Chondrocyte (in vitro differentiated cells): ENCODE measurements at regions not wholly inside any gene's neighbourhood (a gene's known extent, or its start where the extent isn't known, plus 50 kb on each side); places are given as distances from the start of the nearest gene placed in this dataset.

ENCODE experiments used
- DNase-seq: peaks from one replicate; pipeline ENCODE4 v3.0.0; 2021; ENCODE audit warnings: mixed read lengths, low spot score
- H3K27ac Mint-ChIP-seq: one replicate; pipeline ENCODE4 v1.8.0; 2021; ENCODE audit warnings: mild to moderate bottlenecking, moderate library complexity, mixed read lengths; ENCODE audit not compliant: unreplicated experiment
- H3K27me3 Mint-ChIP-seq: 2 replicates; pipeline ENCODE4 v1.8.0; 2021; ENCODE audit warnings: low read depth, mixed read lengths
- H3K36me3 Mint-ChIP-seq: 2 replicates; pipeline ENCODE4 v1.8.0; 2021; ENCODE audit warnings: low read depth, mixed read lengths
- H3K4me1 Mint-ChIP-seq: 2 replicates; pipeline ENCODE4 v1.8.0; 2021; ENCODE audit warnings: low read depth, mild to moderate bottlenecking, mixed read lengths
- H3K4me3 Mint-ChIP-seq: one replicate; pipeline ENCODE4 v1.8.0; 2021; ENCODE audit warnings: mild to moderate bottlenecking, moderate library complexity, mixed read lengths; ENCODE audit not compliant: unreplicated experiment
- H3K9me3 Mint-ChIP-seq: 2 replicates; pipeline ENCODE4 v1.8.0; 2021; ENCODE audit warnings: low read depth, mixed read lengths
- CTCF ChIP-seq: fragments of 200-600 bp; sonication (generic); IDR thresholded peaks from 2 replicates; pipeline ENCODE4 v1.5.0; 2021; ENCODE audit warnings: antibody characterized with exemption, mild to moderate bottlenecking, moderate library complexity

DNA sequence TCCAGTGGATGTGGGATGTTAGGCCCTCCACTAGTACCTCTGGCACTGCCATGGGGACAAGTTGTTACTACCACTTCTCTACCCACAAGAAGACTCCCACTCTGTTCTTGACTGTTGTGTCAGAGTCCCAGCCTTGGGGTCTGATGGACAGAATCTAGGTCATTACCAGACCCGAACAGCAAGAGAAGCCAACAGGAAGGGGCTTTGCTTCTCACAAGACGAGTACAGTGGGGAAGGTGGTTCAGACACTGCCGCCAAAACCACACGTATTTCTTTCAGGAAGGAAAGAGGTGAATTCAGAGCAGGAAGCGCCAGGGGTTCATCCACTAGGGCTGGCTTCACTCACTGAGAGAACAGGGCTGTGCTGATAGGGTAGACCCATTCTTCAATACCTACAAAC is 161.3 kb upstream of the KIT start:
- TF ChIP-seq CTCF, result no peak
- Mint-ChIP-seq H3K9me3 (no peaks in the 10 kb centered on the region), H3K4me3 (no peak overlapping the region), H3K4me1 (peaks cover 48% of the 10 kb centered on the region), H3K27me3 (no peaks in the 10 kb centered on the region), H3K27ac (no peak overlapping the region), H3K36me3 (no peaks in the 10 kb centered on the region)
- no peak for DNase-seq

DNA sequence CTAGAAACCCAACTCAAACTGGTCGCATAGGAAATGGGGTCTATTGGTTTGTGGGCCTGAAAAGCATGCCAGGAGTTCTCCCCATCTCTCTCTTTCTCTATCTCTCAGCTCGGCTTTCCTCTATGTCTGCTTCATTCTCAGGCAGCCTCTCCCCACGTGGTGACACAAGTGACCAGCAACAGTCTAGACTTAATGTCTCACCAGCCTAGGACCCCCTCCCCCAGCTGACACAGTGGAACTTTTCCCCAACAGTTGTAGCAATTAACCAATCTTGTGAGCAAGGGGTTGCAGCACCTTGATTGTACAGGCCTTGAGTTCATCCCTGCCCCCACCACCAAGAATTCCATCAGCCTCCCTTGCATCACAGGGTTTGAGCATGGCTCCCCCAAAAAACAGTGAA is 159.8 kb upstream of the KIT start:
- Mint-ChIP-seq H3K36me3 (no peaks in the 10 kb centered on the region), H3K9me3 (no peaks in the 10 kb centered on the region), H3K27ac (peak overlapping the region; percentile 73), H3K27me3 (no peaks in the 10 kb centered on the region), H3K4me1 (peaks cover 48% of the 10 kb centered on the region), H3K4me3 (no peak overlapping the region)
- TF ChIP-seq CTCF, result no peak
- DNase-seq, result no peak

- Mint-ChIP-seq H3K36me3 (no peaks in the 10 kb centered on the region), H3K9me3 (no peaks in the 10 kb centered on the region), H3K4me3 (no peak overlapping the region), H3K27ac (peak overlapping the region; percentile 92), H3K27me3 (no peaks in the 10 kb centered on the region), H3K4me1 (peaks cover 47% of the 10 kb centered on the region)
- DNase-seq, result no peak
- no peak for TF ChIP-seq CTCF
These were observed 159.1 kb upstream of the KIT start for GRCh38 chr4:54498661-54499111.

DNA sequence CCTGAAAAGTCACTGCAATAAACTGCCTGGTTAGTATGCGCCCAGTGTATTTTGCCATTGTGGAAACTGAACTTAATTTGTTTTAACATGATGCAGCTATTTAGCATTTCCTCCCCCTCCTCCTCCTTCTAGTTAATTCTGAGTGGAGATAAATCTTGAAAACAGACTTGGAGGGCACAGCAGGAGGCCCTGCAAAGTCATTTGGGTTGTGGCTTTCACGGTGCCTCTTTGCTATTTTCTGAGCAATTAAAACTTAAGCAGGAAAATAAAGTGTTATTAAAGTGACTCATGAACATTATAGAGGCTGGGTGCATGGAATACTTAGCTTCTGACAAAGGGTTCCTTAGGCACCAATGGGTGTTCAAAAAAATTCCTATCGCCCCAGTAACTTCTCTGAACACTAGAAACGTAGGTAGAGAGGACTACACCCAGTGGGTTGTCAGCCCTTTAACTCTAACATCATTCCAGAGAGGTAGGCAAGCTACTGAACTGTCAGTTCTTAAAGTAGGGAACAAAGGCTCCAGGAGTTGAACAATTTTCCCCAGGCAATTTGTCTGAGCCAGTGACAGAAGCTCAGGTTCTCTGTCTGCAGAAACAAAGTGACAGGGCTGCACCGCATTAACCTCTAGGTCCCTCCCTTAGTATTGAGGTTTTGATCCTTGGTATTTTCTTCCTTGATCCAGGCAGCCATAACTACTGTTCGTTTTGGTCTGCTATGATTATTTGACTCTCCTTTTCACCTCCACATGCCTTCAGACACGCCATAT is 158.3 kb upstream of the KIT start:
- Mint-ChIP-seq H3K4me1 (peaks cover 43% of the 10 kb centered on the region), H3K27ac (peak overlapping the region; percentile 92), H3K27me3 (no peaks in the 10 kb centered on the region), H3K36me3 (no peaks in the 10 kb centered on the region), H3K9me3 (no peaks in the 10 kb centered on the region), H3K4me3 (no peak overlapping the region)
- TF ChIP-seq CTCF, result no peak
- no peak for DNase-seq

DNA sequence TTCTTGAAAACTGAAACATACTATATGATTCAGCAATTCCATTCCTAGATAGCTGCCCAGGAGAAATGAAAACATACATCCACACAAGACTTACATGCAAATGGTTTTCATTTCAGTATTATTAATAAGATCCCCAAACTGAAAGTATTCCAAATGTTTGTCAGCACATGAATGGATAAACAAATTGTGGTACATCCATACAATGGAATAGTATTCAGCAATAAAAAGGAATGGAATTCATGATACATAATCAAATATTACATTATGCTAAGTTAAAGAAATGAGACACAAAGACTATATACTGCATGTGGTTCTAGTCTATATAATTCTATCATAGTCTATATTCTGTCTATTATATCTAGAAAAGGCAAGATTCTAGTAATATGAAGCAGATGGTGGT is 152.4 kb upstream of the KIT start:
- peaks cover 2% of the 10 kb centered on the region for H3K36me3 Mint-ChIP-seq
- peaks cover 5% of the 10 kb centered on the region for H3K4me1 Mint-ChIP-seq
- H3K27ac Mint-ChIP-seq, result no peak overlapping the region
- TF ChIP-seq CTCF, result no peak
- no peak for DNase-seq
- no peaks in the 10 kb centered on the region for H3K27me3 Mint-ChIP-seq
- peaks cover 7% of the 10 kb centered on the region for H3K9me3 Mint-ChIP-seq
- H3K4me3 Mint-ChIP-seq, result no peak overlapping the region
